ENCODE measurements at regions not wholly inside any gene's neighbourhood (a gene's known extent, or its start where the extent isn't known, plus 50 kb on each side); places are given as distances from the start of the nearest gene placed in this dataset.

DNA sequence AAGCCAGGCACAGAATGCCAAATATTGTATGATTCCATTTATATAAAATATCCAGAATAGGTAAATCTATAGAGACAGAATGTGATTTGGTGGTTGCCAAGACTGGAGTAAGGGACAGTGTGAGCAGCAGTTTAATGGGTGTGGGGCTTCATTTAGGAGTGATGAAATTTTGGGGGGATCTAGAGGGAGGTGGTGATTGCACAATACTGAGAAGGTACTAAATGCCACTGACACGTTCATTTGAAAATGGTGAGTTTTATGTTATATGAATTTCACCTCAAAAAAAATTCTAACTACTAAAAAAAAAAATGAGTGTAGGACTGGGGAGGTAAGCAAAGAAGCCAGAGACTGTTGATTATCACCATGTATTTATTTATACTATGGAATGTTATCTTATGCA, 974.5 kb upstream of the ZEB2 start:
- Histone ChIP-seq H3K4me1 (no peaks in the 10 kb centered on the region), H3K36me3 (no peaks in the 10 kb centered on the region), H3K27ac (no peak overlapping the region), H3K27me3 (no peaks in the 10 kb centered on the region), H3K9me3 (no peaks in the 10 kb centered on the region), H3K4me3 (no peak overlapping the region)
- TF ChIP-seq, protein P1, sequence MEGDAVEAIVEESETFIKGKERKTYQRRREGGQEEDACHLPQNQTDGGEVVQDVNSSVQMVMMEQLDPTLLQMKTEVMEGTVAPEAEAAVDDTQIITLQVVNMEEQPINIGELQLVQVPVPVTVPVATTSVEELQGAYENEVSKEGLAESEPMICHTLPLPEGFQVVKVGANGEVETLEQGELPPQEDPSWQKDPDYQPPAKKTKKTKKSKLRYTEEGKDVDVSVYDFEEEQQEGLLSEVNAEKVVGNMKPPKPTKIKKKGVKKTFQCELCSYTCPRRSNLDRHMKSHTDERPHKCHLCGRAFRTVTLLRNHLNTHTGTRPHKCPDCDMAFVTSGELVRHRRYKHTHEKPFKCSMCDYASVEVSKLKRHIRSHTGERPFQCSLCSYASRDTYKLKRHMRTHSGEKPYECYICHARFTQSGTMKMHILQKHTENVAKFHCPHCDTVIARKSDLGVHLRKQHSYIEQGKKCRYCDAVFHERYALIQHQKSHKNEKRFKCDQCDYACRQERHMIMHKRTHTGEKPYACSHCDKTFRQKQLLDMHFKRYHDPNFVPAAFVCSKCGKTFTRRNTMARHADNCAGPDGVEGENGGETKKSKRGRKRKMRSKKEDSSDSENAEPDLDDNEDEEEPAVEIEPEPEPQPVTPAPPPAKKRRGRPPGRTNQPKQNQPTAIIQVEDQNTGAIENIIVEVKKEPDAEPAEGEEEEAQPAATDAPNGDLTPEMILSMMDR (IDR thresholded peaks at IDR 0.05) = no peak
- TF ChIP-seq POLR2AphosphoS5 (IDR thresholded peaks at IDR 0.05) = no peak
- no peak for TF ChIP-seq POLR2A (IDR thresholded peaks at IDR 0.05)
- DNase-seq (ENCODE audit: low spot score in 2 of 2) = no peak
- intact Hi-C loops (cut with DNase I; ENCODE audit: low total_unique reads) = no loop called here

- Histone ChIP-seq H3K4me3 (no peak overlapping the region), H3K27me3 (no peaks in the 10 kb centered on the region), H3K36me3 (no peaks in the 10 kb centered on the region), H3K9me3 (no peaks in the 10 kb centered on the region), H3K27ac (no peak overlapping the region), H3K4me1 (no peaks in the 10 kb centered on the region)
- intact Hi-C loops (cut with DNase I; ENCODE audit: low total_unique reads) = no loop called here
- TF ChIP-seq, protein P1 (IDR thresholded peaks at IDR 0.05) = no peak
- TF ChIP-seq POLR2AphosphoS5 (IDR thresholded peaks at IDR 0.05) = no peak
- no peak for TF ChIP-seq POLR2A (IDR thresholded peaks at IDR 0.05)
- DNase-seq (ENCODE audit: low spot score in 2 of 2) = no peak
Observed at GRCh38 chr2:145488571-145488970, 968.7 kb upstream of the ZEB2 start.

DNA sequence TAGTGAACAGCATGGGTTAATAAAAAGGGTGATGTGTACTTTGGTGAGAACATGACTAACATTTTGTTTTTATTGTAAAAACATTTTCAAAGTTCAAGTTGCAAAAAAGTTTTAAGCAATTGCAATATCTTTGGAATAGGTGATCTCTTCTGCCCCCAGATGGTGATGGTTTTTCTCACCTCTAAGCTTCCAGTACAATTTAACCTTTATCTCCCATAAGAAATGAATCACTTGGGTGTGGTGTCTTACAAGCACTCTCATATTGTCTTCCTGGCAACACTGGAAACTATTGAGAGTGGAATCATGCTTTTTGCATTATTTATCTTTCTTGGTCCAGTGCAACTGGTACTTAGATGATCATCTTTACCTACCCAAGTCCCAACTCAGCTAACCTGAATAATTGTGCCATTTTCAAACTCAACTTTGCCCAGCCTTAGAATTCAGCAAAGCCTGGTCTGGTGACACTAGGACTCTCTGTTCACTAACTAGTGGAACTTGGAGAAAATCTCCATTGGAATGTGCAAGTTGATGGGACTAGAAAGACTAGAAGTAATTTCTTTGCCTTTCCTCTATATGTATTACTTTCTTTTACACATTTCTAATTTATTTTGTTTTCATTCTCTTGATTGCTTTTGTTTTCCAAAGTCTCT, 964.7 kb upstream of the ZEB2 start:
- Histone ChIP-seq H3K4me3 (no peak overlapping the region), H3K9me3 (no peaks in the 10 kb centered on the region), H3K27ac (no peak overlapping the region), H3K27me3 (no peaks in the 10 kb centered on the region), H3K36me3 (no peaks in the 10 kb centered on the region), H3K4me1 (no peaks in the 10 kb centered on the region)
- no peak for DNase-seq (ENCODE audit: low spot score in 2 of 2)
- intact Hi-C loops (cut with DNase I; ENCODE audit: low total_unique reads) = no loop called here
- TF ChIP-seq POLR2A (IDR thresholded peaks at IDR 0.05) = no peak
- no peak for TF ChIP-seq POLR2AphosphoS5 (IDR thresholded peaks at IDR 0.05)
- TF ChIP-seq, protein P1 (IDR thresholded peaks at IDR 0.05) = no peak

- Histone ChIP-seq H3K9me3 (no peaks in the 10 kb centered on the region), H3K36me3 (no peaks in the 10 kb centered on the region), H3K4me1 (no peaks in the 10 kb centered on the region), H3K27ac (no peak overlapping the region), H3K4me3 (no peak overlapping the region), H3K27me3 (no peaks in the 10 kb centered on the region)
- no peak for TF ChIP-seq POLR2A (IDR thresholded peaks at IDR 0.05)
- TF ChIP-seq, protein P1 (IDR thresholded peaks at IDR 0.05) = no peak
- TF ChIP-seq POLR2AphosphoS5 (IDR thresholded peaks at IDR 0.05) = no peak
- intact Hi-C loops (cut with DNase I; ENCODE audit: low total_unique reads) = no loop called here
- DNase-seq (ENCODE audit: low spot score in 2 of 2) = no peak
Observed at GRCh38 chr2:145483854-145484253, 963.9 kb upstream of the ZEB2 start.

DNA sequence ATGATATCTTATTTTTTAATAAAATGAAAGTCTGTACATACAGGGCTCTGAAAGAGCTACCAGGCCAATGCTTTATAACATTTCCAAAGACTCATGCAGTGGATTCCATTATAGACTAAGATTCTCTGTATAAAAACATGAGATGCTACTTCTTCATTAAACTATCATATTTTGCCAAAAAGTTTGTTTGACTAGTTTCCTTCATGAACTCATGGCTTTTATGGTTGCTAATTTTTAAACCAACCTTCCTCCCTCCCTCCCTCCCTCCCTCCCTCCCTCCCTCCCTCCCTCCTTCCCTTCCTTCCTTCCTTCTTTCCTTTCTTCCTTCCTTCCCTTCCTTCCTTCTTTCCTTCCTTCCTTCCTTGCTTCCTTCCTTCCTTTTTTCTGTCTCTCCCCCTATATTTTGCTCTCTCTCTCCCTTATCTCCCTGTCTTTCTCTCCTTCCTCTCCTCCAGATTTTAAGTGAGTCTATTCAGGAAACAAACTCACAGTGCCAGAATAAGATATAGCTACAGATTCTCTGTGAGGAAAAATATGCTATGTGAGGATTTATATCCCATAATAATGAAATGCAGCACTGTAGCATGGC, 961.5 kb upstream of the ZEB2 start:
- H3K9me3 ChIP-seq = no peaks in the 10 kb centered on the region
- no peaks in the 10 kb centered on the region for H3K27me3 ChIP-seq
- no peak for DNase-seq (ENCODE audit: low spot score in 2 of 2)
- H3K27ac ChIP-seq = no peak overlapping the region
- H3K36me3 ChIP-seq = no peaks in the 10 kb centered on the region
- TF ChIP-seq, protein P1 (IDR thresholded peaks at IDR 0.05) = no peak
- TF ChIP-seq POLR2AphosphoS5 (IDR thresholded peaks at IDR 0.05) (no peak), POLR2A (IDR thresholded peaks at IDR 0.05) (no peak)
- intact Hi-C loops (cut with DNase I; ENCODE audit: low total_unique reads) = no loop called here
- no peak overlapping the region for H3K4me3 ChIP-seq
- H3K4me1 ChIP-seq = no peaks in the 10 kb centered on the region
